H9 (cell line): ENCODE measurements at regions not wholly inside any gene's neighbourhood (a gene's known extent, or its start where the extent isn't known, plus 50 kb on each side); places are given as distances from the start of the nearest gene placed in this dataset.

Source experiments
- DNase-seq: peaks from one replicate; pipeline ENCODE4 v3.0.0-alpha.2; 2017
- H2AFZ ChIP-seq: one replicate; pipeline ENCODE4 v1.6.1; 2013; ENCODE audit warnings: mild to moderate bottlenecking, low read length, control low read depth, moderate library complexity
- H2AK5ac ChIP-seq: 2 replicates; pipeline ENCODE4 v1.6.1; 2013; ENCODE audit warnings: low read length, control low read depth, mixed read lengths; ENCODE audit not compliant: insufficient read length
- H2BK120ac ChIP-seq: one replicate; pipeline ENCODE4 v1.6.1; 2013; ENCODE audit warnings: low read depth, mild to moderate bottlenecking, low read length, control low read depth, inconsistent platforms; ENCODE audit not compliant: poor library complexity, severe bottlenecking
- H2BK12ac ChIP-seq: 2 replicates; pipeline ENCODE4 v1.6.1; 2013; ENCODE audit warnings: low read length, control low read depth, mixed read lengths, low read depth; ENCODE audit not compliant: insufficient read length
- H2BK15ac ChIP-seq: 2 replicates; pipeline ENCODE4 v1.6.1; 2013; ENCODE audit warnings: low read depth, low read length, control low read depth
- H2BK20ac ChIP-seq: one replicate; pipeline ENCODE4 v1.6.1; 2013; ENCODE audit warnings: low read depth, mild to moderate bottlenecking, low read length, control low read depth, inconsistent platforms; ENCODE audit not compliant: poor library complexity, severe bottlenecking
- H2BK5ac ChIP-seq: 2 replicates; pipeline ENCODE4 v1.6.1; 2013; ENCODE audit warnings: low read length, control low read depth, mixed read lengths; ENCODE audit not compliant: insufficient read length
- H3K14ac ChIP-seq: 2 replicates; pipeline ENCODE4 v1.6.1; 2013; ENCODE audit warnings: low read length, control low read depth; ENCODE audit not compliant: insufficient read depth
- H3K18ac ChIP-seq: 2 replicates; pipeline ENCODE4 v1.6.1; 2013; ENCODE audit warnings: low read depth, mild to moderate bottlenecking, mixed read lengths, low read length, control low read depth; ENCODE audit not compliant: insufficient read length
- H3K23ac ChIP-seq: 2 replicates; pipeline ENCODE4 v1.6.1; 2013; ENCODE audit warnings: low read length, control low read depth, mixed read lengths, low read depth; ENCODE audit not compliant: insufficient read length
- H3K23me2 ChIP-seq: 2 replicates; pipeline ENCODE4 v1.6.1; 2013; ENCODE audit warnings: low read depth, mild to moderate bottlenecking, mixed read lengths, low read length, control low read depth; ENCODE audit not compliant: insufficient read length, poor library complexity, severe bottlenecking
- H3K27ac ChIP-seq: 2 replicates; pipeline ENCODE4 v1.5.1; 2013; ENCODE audit warnings: low read length, control low read depth, mixed read lengths, low read depth; ENCODE audit not compliant: insufficient read length
- H3K27me3 ChIP-seq: 2 replicates; pipeline ENCODE4 v1.6.1; 2013; ENCODE audit warnings: low read length, control low read depth, inconsistent platforms; ENCODE audit not compliant: insufficient read depth
- H3K4ac ChIP-seq: 2 replicates; pipeline ENCODE4 v1.6.1; 2013; ENCODE audit warnings: low read depth, mild to moderate bottlenecking, control low read depth, inconsistent platforms, low read length, moderate library complexity
- H3K4me1 ChIP-seq: 2 replicates; pipeline ENCODE4 v1.6.1; 2013; ENCODE audit warnings: low read length, control low read depth, inconsistent platforms; ENCODE audit not compliant: insufficient read depth
- H3K4me2 ChIP-seq: 2 replicates; pipeline ENCODE4 v1.6.1; 2013; ENCODE audit warnings: low read length, control low read depth, mixed read lengths; ENCODE audit not compliant: insufficient read length, insufficient read depth
- H3K56ac ChIP-seq: 2 replicates; pipeline ENCODE4 v1.6.1; 2013; ENCODE audit warnings: low read depth, mild to moderate bottlenecking, mixed read lengths, low read length, control low read depth; ENCODE audit not compliant: insufficient read length
- H3K79me1 ChIP-seq: 2 replicates; pipeline ENCODE4 v1.6.1; 2013; ENCODE audit warnings: low read depth, mild to moderate bottlenecking, moderate library complexity, low read length, control low read depth, inconsistent platforms; ENCODE audit not compliant: insufficient read depth, poor library complexity, severe bottlenecking
- H3K79me2 ChIP-seq: 2 replicates; pipeline ENCODE4 v1.6.1; 2013; ENCODE audit warnings: low read length, control low read depth, inconsistent platforms; ENCODE audit not compliant: insufficient read depth
- H3K9ac ChIP-seq: 2 replicates; pipeline ENCODE4 v1.6.1; 2013; ENCODE audit warnings: low read length, control low read depth, mixed read lengths; ENCODE audit not compliant: insufficient read length; ENCODE audit errors: extremely low read depth
- H3K9me3 ChIP-seq: one replicate; pipeline ENCODE4 v1.6.1; 2013; ENCODE audit warnings: low read depth, low read length, inconsistent platforms; ENCODE audit not compliant: control insufficient read depth
- H3T11ph ChIP-seq: one replicate; pipeline ENCODE4 v1.6.1; 2013; ENCODE audit warnings: mild to moderate bottlenecking, low read length, control low read depth, inconsistent platforms
- H4K20me1 ChIP-seq: one replicate; pipeline ENCODE4 v1.6.1; 2013; ENCODE audit not compliant: control insufficient read depth, insufficient read length, insufficient read depth
- H4K5ac ChIP-seq: 2 replicates; pipeline ENCODE4 v1.6.1; 2013; ENCODE audit warnings: low read depth, mild to moderate bottlenecking, mixed read lengths, low read length, control low read depth; ENCODE audit not compliant: insufficient read length
- H4K8ac ChIP-seq: replicated peaks from 2 replicates; pipeline ENCODE4 v1.6.1; 2013; ENCODE audit warnings: low read length, control low read depth, mixed read lengths, low read depth; ENCODE audit not compliant: insufficient read length
- H4K91ac ChIP-seq: 2 replicates; pipeline ENCODE4 v1.6.1; 2013; ENCODE audit warnings: low read depth, mild to moderate bottlenecking, moderate library complexity, mixed read lengths, low read length, control low read depth; ENCODE audit not compliant: insufficient read length
- H3K27ac Mint-ChIP-seq, 3 experiments: 2 replicates in 2 of 3; 3 replicates in 1 of 3; pipeline ENCODE4 v1.8.0; 2020 to 2021; ENCODE audit warnings: mixed read lengths in 3 of 3, mild to moderate bottlenecking in 1 of 3, moderate library complexity in 1 of 3
- H3K27me3 Mint-ChIP-seq: 2 replicates; pipeline ENCODE4 v1.8.0; 2021; ENCODE audit warnings: low read depth, mild to moderate bottlenecking, moderate library complexity, mixed read lengths
- H3K36me3 Mint-ChIP-seq, 3 experiments: 2 replicates in 2 of 3; 3 replicates in 1 of 3; pipeline ENCODE4 v1.8.0; 2020 to 2021; ENCODE audit warnings: low read depth in 3 of 3, mixed read lengths in 3 of 3; ENCODE audit not compliant: insufficient read depth in 1 of 3
- H3K4me1 Mint-ChIP-seq, 2 experiments: 2 replicates each; pipeline ENCODE4 v1.8.0; 2020; ENCODE audit warnings: mixed read lengths in 2 of 2
- H3K4me3 Mint-ChIP-seq, 2 experiments: 2 replicates in 1 of 2; 3 replicates in 1 of 2; pipeline ENCODE4 v1.8.0; 2020 to 2021; ENCODE audit warnings: mild to moderate bottlenecking in 2 of 2, mixed read lengths in 2 of 2, moderate library complexity in 1 of 2
- H3K9me3 Mint-ChIP-seq, 2 experiments: 2 replicates in 1 of 2; 3 replicates in 1 of 2; pipeline ENCODE4 v1.8.0; 2020; ENCODE audit warnings: mild to moderate bottlenecking in 2 of 2, mixed read lengths in 2 of 2, moderate library complexity in 1 of 2
- WGBS: extraction: QIAGEN DNeasy Blood & Tissue Kit; methylation state at CpG from one replicate; pipeline ENCODE4 v1.1.7; 2013; ENCODE audit warnings: missing lambda C conversion rate, low lambda C conversion rate, mixed read lengths; ENCODE audit not compliant: insufficient read length; ENCODE audit errors: extremely low coverage; 5-methylcytosine and 5-hydroxymethylcytosine counted together
- TF ChIP-seq, protein P1 (sequence below): fragments of 200-600 bp; sonication (generic); conservative IDR thresholded peaks from 3 replicates; pipeline ENCODE4 v1.8.0; 2021; ENCODE audit warnings: antibody characterized with exemption, mild to moderate bottlenecking

- H3T11ph ChIP-seq = no peak overlapping the region
- H2AFZ ChIP-seq = no peak overlapping the region
- H3K27ac ChIP-seq = no peak overlapping the region
- no peak overlapping the region for H3K14ac ChIP-seq
- Mint-ChIP-seq H3K27me3 (peaks cover 24% of the 10 kb centered on the region), H3K36me3 (no peaks in the 10 kb centered on the region), H3K9me3 (no peaks in the 10 kb centered on the region; a peak in 1 of 5 replicates), H3K4me3 (no peak overlapping the region; a peak in 1 of 5 replicates), H3K27ac (no peak overlapping the region), H3K4me1 (peaks cover 0 to 3% of the 10 kb centered on the region in 2 experiments; a peak in 2 of 4 replicates)
- H3K4me2 ChIP-seq = no peak overlapping the region
- H3K4me1 ChIP-seq = no peaks in the 10 kb centered on the region
- no peak overlapping the region for H3K9ac ChIP-seq
- H4K5ac ChIP-seq = no peak overlapping the region
- no peak overlapping the region for H2BK12ac ChIP-seq
- H3K79me2 ChIP-seq = no peaks in the 10 kb centered on the region
- TF ChIP-seq, protein P1, sequence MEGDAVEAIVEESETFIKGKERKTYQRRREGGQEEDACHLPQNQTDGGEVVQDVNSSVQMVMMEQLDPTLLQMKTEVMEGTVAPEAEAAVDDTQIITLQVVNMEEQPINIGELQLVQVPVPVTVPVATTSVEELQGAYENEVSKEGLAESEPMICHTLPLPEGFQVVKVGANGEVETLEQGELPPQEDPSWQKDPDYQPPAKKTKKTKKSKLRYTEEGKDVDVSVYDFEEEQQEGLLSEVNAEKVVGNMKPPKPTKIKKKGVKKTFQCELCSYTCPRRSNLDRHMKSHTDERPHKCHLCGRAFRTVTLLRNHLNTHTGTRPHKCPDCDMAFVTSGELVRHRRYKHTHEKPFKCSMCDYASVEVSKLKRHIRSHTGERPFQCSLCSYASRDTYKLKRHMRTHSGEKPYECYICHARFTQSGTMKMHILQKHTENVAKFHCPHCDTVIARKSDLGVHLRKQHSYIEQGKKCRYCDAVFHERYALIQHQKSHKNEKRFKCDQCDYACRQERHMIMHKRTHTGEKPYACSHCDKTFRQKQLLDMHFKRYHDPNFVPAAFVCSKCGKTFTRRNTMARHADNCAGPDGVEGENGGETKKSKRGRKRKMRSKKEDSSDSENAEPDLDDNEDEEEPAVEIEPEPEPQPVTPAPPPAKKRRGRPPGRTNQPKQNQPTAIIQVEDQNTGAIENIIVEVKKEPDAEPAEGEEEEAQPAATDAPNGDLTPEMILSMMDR = no peak
- H2BK5ac ChIP-seq = no peak overlapping the region
- H3K4ac ChIP-seq = no peak overlapping the region
- H2BK20ac ChIP-seq = no peak overlapping the region
- no peak overlapping the region for H3K23ac ChIP-seq
- H2BK15ac ChIP-seq = no peak overlapping the region
- no peaks in the 10 kb centered on the region for H3K27me3 ChIP-seq
- no peak overlapping the region for H4K8ac ChIP-seq
- H3K56ac ChIP-seq = no peak overlapping the region
- H3K23me2 ChIP-seq = no peaks in the 10 kb centered on the region
- WGBS = no CpG with 5 or more reads among the region's 7 CpGs
- no peak overlapping the region for H4K91ac ChIP-seq
- no peaks in the 10 kb centered on the region for H4K20me1 ChIP-seq
- H2AK5ac ChIP-seq = no peak overlapping the region
- peak; percentile 14 for DNase-seq
- no peak overlapping the region for H2BK120ac ChIP-seq
- H3K18ac ChIP-seq = no peak overlapping the region
- no peaks in the 10 kb centered on the region for H3K79me1 ChIP-seq
- no peaks in the 10 kb centered on the region for H3K9me3 ChIP-seq
These were observed 228.0 kb upstream of the RTL1 start for GRCh38 chr14:101131451-101131916.
